ENCODE measurements at regions not wholly inside any gene's neighbourhood (a gene's known extent, or its start where the extent isn't known, plus 50 kb on each side); places are given as distances from the start of the nearest gene placed in this dataset.

DNA sequence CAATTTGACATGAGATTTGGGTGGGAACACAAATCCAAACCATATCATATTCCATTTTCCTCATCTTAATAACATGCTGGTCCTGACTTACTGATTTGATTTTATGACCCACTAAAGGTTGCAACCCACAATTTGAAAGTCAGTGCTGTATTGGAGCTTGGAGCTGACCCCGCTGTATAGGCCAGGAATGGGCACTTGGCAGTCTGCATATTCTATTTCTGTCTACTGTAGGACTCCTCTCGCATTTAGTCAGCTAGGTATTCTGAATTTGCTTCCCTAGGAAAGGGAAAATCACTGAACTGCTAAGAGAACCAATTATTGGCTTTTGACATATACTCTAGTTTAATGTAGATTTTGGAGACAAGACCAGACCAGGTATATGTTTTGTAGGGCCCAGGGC is 157.0 kb downstream of the MFSD1 start:
- Histone ChIP-seq H3K27me3 (no peaks in the 10 kb centered on the region), H3K27ac (no peak overlapping the region), H3K4me3 (no peak overlapping the region), H3K9me3 (no peaks in the 10 kb centered on the region), H3K4me1 (no peaks in the 10 kb centered on the region), H3K36me3 (no peaks in the 10 kb centered on the region)
- 87 to 93% methylated on average over 2 of the region's 2 CpGs for WGBS, 2 donors
- no peak for DNase-seq
- intact Hi-C loops (cut with DNase I), result no loop called here
- TF ChIP-seq, protein P1, sequence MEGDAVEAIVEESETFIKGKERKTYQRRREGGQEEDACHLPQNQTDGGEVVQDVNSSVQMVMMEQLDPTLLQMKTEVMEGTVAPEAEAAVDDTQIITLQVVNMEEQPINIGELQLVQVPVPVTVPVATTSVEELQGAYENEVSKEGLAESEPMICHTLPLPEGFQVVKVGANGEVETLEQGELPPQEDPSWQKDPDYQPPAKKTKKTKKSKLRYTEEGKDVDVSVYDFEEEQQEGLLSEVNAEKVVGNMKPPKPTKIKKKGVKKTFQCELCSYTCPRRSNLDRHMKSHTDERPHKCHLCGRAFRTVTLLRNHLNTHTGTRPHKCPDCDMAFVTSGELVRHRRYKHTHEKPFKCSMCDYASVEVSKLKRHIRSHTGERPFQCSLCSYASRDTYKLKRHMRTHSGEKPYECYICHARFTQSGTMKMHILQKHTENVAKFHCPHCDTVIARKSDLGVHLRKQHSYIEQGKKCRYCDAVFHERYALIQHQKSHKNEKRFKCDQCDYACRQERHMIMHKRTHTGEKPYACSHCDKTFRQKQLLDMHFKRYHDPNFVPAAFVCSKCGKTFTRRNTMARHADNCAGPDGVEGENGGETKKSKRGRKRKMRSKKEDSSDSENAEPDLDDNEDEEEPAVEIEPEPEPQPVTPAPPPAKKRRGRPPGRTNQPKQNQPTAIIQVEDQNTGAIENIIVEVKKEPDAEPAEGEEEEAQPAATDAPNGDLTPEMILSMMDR (IDR thresholded peaks at IDR 0.05), result no peak
- TF ChIP-seq POLR2AphosphoS5 (IDR thresholded peaks at IDR 0.05), result no peak
- no peak for TF ChIP-seq POLR2A (IDR thresholded peaks at IDR 0.05)
- no peak for TF ChIP-seq EP300 (IDR thresholded peaks at IDR 0.05)

DNA sequence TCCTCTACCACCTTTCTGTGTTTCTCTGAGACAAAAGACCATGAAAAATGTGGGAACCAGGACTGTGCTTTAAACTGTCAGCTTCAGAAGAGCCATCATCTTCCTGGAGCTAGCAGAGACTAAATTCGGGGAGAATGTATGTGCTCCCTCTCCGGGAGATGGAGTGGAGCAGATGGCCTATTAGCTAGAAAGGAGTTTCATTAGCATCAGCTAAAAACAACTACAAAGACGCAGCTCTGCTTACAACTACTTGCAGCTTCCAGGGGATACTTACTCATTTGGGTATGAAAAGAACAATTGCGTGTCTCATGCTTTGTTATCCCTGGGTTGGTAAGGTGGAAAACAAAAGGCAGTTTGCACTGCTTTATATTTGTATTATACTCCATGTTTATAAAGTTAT is 159.6 kb downstream of the MFSD1 start:
- Histone ChIP-seq H3K4me3 (no peak overlapping the region), H3K4me1 (no peaks in the 10 kb centered on the region), H3K9me3 (no peaks in the 10 kb centered on the region), H3K27ac (no peak overlapping the region), H3K27me3 (no peaks in the 10 kb centered on the region), H3K36me3 (no peaks in the 10 kb centered on the region)
- no peak for DNase-seq
- intact Hi-C loops (cut with DNase I), result no loop called here
- TF ChIP-seq EP300 (IDR thresholded peaks at IDR 0.05) (no peak), POLR2A (IDR thresholded peaks at IDR 0.05) (no peak), POLR2AphosphoS5 (IDR thresholded peaks at IDR 0.05) (no peak)
- TF ChIP-seq, protein P1 (IDR thresholded peaks at IDR 0.05), result no peak
- WGBS, 2 donors, result 62 to 78% methylated on average over 4 of the region's 4 CpGs

DNA sequence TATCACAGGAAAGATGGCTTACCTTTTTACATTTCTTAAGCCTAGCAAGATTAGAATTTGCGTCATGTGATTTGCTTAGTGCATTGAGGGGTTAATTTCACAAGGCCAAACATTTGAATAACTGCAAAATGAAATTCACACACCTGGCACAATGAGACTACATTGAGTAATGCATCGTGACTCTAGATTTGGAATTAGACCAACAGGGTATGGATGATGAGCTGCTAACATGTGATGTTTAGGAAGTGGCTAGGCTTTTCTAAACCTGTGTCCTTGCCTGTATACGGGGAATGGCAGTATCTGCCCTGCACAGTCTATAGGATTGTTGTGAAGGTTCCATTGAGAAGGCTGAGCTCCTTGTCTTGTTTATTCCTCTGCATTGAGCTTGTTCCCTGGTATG is 160.1 kb downstream of the MFSD1 start:
- intact Hi-C loops (cut with DNase I), result no loop called here
- 56 to 81% methylated on average over 3 of the region's 3 CpGs for WGBS, 2 donors
- DNase-seq, result no peak

DNA sequence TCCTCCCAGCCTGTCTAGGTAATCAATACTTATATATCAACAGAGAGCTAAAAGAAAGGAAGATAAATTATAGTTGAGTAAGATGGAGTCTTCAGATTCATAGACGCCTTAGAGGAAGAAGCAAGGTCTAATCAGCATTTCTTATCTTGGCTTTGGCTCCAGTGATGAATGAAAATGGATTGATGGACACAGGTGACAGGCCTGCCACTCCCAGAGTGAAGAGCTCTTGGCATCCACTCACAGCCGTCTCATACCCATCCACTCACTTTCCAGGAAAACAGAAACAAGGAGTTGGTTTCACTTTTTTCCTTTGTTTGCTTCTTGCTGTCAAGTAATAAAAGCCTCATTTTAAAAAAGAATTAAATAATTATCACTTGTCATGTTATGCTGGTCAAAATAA is 168.2 kb downstream of the MFSD1 start:
- Histone ChIP-seq H3K4me3 (no peak overlapping the region), H3K27ac (no peak overlapping the region), H3K4me1 (no peaks in the 10 kb centered on the region), H3K36me3 (no peaks in the 10 kb centered on the region), H3K9me3 (no peaks in the 10 kb centered on the region), H3K27me3 (no peaks in the 10 kb centered on the region)
- no peak for DNase-seq
- WGBS, 2 donors, result 15 to 60% methylated on average over 2 of the region's 2 CpGs
- intact Hi-C loops (cut with DNase I), result no loop called here
- no peak for TF ChIP-seq EP300 (IDR thresholded peaks at IDR 0.05)
- TF ChIP-seq POLR2AphosphoS5 (IDR thresholded peaks at IDR 0.05), result no peak
- TF ChIP-seq, protein P1 (IDR thresholded peaks at IDR 0.05), result no peak
- TF ChIP-seq POLR2A (IDR thresholded peaks at IDR 0.05), result no peak

More for the DNA sequence above, 160.1 kb downstream of the MFSD1 start:
- no peaks in the 10 kb centered on the region for H3K36me3 ChIP-seq
- H3K4me3 ChIP-seq, result no peak overlapping the region
- no peak overlapping the region for H3K27ac ChIP-seq
- no peaks in the 10 kb centered on the region for H3K4me1 ChIP-seq
- H3K27me3 ChIP-seq, result no peaks in the 10 kb centered on the region
- TF ChIP-seq EP300 (IDR thresholded peaks at IDR 0.05) (no peak), POLR2A (IDR thresholded peaks at IDR 0.05) (no peak), POLR2AphosphoS5 (IDR thresholded peaks at IDR 0.05) (no peak)
- TF ChIP-seq, protein P1 (IDR thresholded peaks at IDR 0.05), result no peak
- H3K9me3 ChIP-seq, result no peaks in the 10 kb centered on the region

DNA sequence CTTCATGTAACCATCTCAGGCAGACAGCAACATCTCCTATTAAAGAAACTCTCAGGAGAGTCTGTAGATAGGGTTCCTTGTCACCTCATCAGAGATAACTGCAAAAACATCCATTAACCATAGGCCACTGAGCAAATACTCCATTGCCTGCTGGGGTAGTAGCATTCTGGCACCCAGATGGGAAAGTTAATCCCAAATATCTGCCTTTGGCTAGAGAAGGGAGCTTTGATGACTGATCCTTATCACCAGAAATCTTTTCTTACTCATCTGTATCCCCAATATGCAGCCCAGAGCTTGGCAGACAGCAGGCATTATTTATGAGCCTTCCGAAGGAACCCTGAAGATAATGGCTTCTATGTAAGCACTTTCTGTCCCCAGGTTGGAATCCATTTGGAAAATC is 173.1 kb downstream of the MFSD1 start:
- Histone ChIP-seq H3K27me3 (no peaks in the 10 kb centered on the region), H3K4me1 (no peaks in the 10 kb centered on the region), H3K9me3 (no peaks in the 10 kb centered on the region), H3K36me3 (no peaks in the 10 kb centered on the region), H3K27ac (no peak overlapping the region), H3K4me3 (no peak overlapping the region)
- WGBS, 2 donors, result 76 to 88% methylated on average over 1 of the region's 1 CpG
- TF ChIP-seq EP300 (IDR thresholded peaks at IDR 0.05) (no peak), POLR2A (IDR thresholded peaks at IDR 0.05) (no peak), POLR2AphosphoS5 (IDR thresholded peaks at IDR 0.05) (no peak)
- TF ChIP-seq, protein P1 (IDR thresholded peaks at IDR 0.05), result no peak
- intact Hi-C loops (cut with DNase I), result no loop called here
- DNase-seq, result no peak
